ENCODE measurements at regions not wholly inside any gene's neighbourhood (a gene's known extent, or its start where the extent isn't known, plus 50 kb on each side); places are given as distances from the start of the nearest gene placed in this dataset.

- TF ChIP-seq CTCF (IDR thresholded peaks at IDR 0.05) (no peak), POLR2A (IDR thresholded peaks at IDR 0.05) (no peak)
Measured at GRCh38 chr4:132592850-132593249, 556.2 kb upstream of the PCDH10 start.

Measured in prostate gland (tissue), 2 donors.